IgD-negative memory B cell (primary cell): ENCODE measurements at regions not wholly inside any gene's neighbourhood (a gene's known extent, or its start where the extent isn't known, plus 50 kb on each side); places are given as distances from the start of the nearest gene placed in this dataset.

Experiments used
- H3K27ac Mint-ChIP-seq, 3 donors: one replicate each; pipeline ENCODE4 v1.8.0; 2020 to 2022; ENCODE audit warnings: mild to moderate bottlenecking in 3 of 3, mixed read lengths in 3 of 3, moderate library complexity in 1 of 3
- H3K27me3 Mint-ChIP-seq: one replicate; pipeline ENCODE4 v1.8.0; 2021; ENCODE audit warnings: mixed read lengths
- H3K36me3 Mint-ChIP-seq: one replicate; pipeline ENCODE4 v1.8.0; 2020; ENCODE audit warnings: mild to moderate bottlenecking, mixed read lengths
- H3K4me1 Mint-ChIP-seq, 3 donors: one replicate each; pipeline ENCODE4 v1.8.0; 2020 to 2022; ENCODE audit warnings: mixed read lengths in 3 of 3, mild to moderate bottlenecking in 1 of 3
- H3K4me3 Mint-ChIP-seq, 4 donors: one replicate each; pipeline ENCODE4 v1.8.0; 2020 to 2022; ENCODE audit warnings: mild to moderate bottlenecking in 4 of 4, mixed read lengths in 4 of 4, moderate library complexity in 3 of 4
- H3K9me3 Mint-ChIP-seq, 3 donors: one replicate each; pipeline ENCODE4 v1.8.0; 2020 to 2021; ENCODE audit warnings: mixed read lengths in 3 of 3, mild to moderate bottlenecking in 1 of 3

DNA sequence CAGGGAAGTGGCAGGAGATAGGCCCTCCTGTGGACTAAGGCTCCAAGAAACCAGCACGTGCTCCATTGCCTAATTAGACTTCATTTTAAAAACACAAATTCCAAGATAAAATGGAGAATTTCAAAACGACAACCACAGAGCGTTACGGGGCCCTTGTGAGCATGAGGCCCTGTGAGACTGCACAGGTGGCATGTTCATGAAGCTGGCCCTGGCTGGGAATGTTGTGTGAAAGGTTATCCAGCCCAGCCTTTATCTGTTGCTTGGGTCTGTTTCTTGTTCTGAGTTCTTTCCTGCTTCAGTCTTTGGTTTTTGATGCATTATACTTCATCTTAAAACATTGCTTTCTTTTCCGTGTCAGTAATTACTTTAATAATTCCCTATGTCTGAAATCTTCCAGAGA lies 99.0 kb downstream of the LACC1 start:
- Mint-ChIP-seq H3K27me3 (peaks cover 7% of the 10 kb centered on the region), H3K27ac (no peak overlapping the region), H3K4me3 (no peak overlapping the region)

DNA sequence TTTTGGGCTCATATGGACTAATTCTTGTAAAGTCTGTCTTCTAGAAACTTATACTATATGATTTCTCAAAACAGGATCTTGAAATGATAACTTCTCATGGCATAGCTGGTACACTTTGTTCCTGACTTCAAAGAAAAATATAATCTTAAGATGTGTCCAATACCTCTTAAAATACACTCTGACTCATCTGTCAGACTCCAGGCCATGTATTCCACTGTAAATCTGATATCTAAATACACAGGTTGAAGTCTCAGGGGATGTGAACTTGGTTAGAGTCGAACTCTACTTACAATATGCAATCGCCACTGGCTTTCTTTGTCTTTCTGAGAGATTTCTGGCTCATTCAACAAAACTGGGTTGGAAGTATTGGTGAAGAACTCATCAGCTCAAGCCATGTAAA lies 99.8 kb downstream of the LACC1 start:
- peaks cover 9% of the 10 kb centered on the region for H3K27me3 Mint-ChIP-seq
- no peak overlapping the region for H3K27ac Mint-ChIP-seq
- no peaks in the 10 kb centered on the region for H3K36me3 Mint-ChIP-seq
- H3K4me3 Mint-ChIP-seq: no peak overlapping the region
- peaks cover 3 to 6% (median 4%) of the 10 kb centered on the region in 3 donors for H3K9me3 Mint-ChIP-seq
- no peaks in the 10 kb centered on the region for H3K4me1 Mint-ChIP-seq

More for the DNA sequence above, 99.0 kb downstream of the LACC1 start:
- Mint-ChIP-seq H3K4me1 (no peaks in the 10 kb centered on the region), H3K36me3 (no peaks in the 10 kb centered on the region), H3K9me3 (peaks cover 3 to 6% (median 4%) of the 10 kb centered on the region in 3 donors)

DNA sequence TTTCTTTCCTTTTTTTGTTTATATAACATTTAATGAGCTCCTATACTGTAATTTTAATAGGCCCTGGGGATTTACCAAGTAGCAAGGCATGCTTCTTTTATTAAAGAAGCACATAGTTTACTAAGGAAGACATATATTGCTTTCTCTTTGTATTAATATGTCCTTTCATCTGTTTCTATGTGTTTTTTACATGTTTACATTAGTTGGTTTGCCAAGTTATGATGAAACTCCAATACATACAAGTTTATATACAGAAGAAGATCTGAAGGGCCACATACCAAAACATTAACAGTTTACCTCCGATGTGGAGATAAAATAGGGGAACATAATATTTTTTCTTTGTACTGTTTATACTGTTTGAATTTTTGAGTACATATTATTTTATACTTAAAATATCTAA lies 100.9 kb downstream of the LACC1 start:
- H3K9me3 Mint-ChIP-seq: peaks cover 3 to 6% (median 4%) of the 10 kb centered on the region in 3 donors
- no peak overlapping the region for H3K27ac Mint-ChIP-seq
- H3K36me3 Mint-ChIP-seq: no peaks in the 10 kb centered on the region
- H3K27me3 Mint-ChIP-seq: peaks cover 9% of the 10 kb centered on the region
- no peak overlapping the region for H3K4me3 Mint-ChIP-seq
- no peaks in the 10 kb centered on the region for H3K4me1 Mint-ChIP-seq

DNA sequence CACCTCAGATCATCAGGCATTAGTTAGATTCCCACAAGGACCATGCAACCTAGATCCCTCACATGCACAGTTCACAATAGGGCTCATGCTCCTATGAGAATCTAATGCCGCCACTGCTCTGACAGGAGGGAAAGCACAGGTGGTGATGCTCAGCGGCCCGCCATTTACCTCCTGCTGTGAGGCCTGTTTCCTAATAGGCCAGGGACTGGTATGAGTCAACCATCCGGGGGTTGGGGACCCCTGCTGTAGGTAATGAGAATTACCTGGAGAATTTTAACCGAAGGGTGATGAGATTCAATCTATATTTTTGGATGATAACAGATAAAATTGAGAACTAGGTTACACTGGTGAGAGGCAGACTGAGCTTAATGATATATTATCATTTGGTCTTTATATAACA lies 101.4 kb downstream of the LACC1 start:
- Mint-ChIP-seq H3K4me1 (no peaks in the 10 kb centered on the region), H3K27me3 (peaks cover 8% of the 10 kb centered on the region), H3K36me3 (no peaks in the 10 kb centered on the region), H3K9me3 (peaks cover 2 to 6% (median 3%) of the 10 kb centered on the region in 3 donors), H3K27ac (no peak overlapping the region), H3K4me3 (no peak overlapping the region)

DNA sequence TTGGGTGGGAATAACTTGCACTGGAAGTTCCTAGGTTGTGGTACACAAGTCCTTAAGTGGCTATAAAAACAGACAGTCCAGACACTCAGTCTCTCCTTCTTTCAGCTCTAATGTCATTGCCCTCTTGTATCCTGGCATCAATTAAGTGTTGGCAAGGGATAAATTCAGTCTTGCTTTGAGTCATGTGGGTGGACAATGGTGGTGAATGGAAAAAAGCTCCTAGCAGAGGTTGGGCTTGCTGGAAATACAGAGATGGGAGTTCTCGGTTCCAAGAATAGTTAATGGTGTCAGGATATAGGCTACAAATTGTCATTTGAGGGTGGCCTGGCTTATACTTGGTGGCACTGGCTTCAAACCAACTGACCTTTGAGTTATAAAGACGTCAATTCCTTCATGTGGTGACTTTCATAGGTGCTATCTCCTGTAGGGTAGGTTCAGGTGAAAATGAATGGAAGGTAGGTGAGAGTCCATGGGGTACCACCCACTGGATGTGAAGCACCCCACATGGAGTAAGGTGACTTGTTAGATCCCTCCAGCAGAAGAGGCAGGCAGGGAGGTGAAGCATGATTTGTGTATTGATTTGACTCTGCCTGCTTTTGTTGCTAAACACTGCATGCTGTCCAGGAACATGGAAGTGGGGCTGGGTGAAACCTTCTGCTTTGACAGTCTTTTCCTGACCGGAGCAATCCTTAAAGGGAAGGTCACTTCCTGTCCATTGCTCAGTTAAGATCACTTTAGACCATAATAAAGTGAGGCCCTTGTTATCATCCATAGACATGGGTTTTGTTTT lies 102.0 kb downstream of the LACC1 start:
- no peak overlapping the region for H3K27ac Mint-ChIP-seq
- H3K4me1 Mint-ChIP-seq: no peaks in the 10 kb centered on the region
- peaks cover 0 to 3% (median 0%) of the 10 kb centered on the region in 3 donors for H3K9me3 Mint-ChIP-seq
- H3K27me3 Mint-ChIP-seq: peaks cover 6% of the 10 kb centered on the region
- no peaks in the 10 kb centered on the region for H3K36me3 Mint-ChIP-seq
- H3K4me3 Mint-ChIP-seq: no peak overlapping the region

DNA sequence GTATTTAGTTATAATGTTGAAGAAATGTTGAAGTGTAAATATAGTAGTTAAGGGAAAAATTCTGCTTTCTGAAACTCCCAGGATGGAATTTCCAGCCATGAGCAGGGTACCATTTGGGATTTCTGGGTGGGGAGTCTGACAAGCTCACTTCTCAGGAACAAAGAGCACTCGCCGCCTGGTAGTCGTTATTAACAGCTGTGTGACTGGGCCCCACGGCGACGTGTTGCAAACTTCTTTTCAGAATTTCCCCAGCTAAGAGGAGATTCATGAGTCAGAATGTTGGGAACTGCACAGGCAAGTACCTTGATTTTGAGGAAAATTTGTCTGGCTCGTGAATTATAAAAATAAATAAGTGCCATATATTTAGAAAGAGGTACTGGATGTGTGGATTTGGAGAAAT lies 103.7 kb downstream of the LACC1 start:
- Mint-ChIP-seq H3K9me3 (peaks cover 0 to 3% (median 0%) of the 10 kb centered on the region in 3 donors), H3K4me1 (no peaks in the 10 kb centered on the region), H3K36me3 (no peaks in the 10 kb centered on the region), H3K27ac (no peak overlapping the region), H3K4me3 (no peak overlapping the region), H3K27me3 (peaks cover 2% of the 10 kb centered on the region)

DNA sequence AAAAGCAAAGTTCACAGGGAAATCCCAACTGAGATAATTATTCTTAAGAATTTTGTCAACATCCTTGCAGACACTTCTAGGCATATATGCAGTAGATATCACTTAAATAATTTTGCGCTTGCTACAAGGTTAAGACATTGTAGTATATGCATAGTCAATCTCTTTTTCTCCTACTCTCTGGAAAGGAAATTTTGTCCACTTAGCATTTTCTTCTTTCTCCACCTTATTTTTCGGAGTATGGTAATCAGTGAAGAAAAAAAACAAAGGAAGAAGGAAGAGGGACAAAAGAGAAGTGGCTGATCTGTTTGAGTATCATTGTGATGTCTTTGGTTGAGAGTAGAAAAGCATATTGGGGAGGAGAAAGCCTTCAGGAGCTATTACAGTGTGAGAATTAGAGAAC lies 104.6 kb downstream of the LACC1 start:
- no peaks in the 10 kb centered on the region for H3K4me1 Mint-ChIP-seq
- H3K9me3 Mint-ChIP-seq: peaks cover 0 to 3% (median 0%) of the 10 kb centered on the region in 3 donors
- H3K27ac Mint-ChIP-seq: no peak overlapping the region
- H3K27me3 Mint-ChIP-seq: peaks cover 2% of the 10 kb centered on the region
- H3K4me3 Mint-ChIP-seq: no peak overlapping the region
- H3K36me3 Mint-ChIP-seq: no peaks in the 10 kb centered on the region

DNA sequence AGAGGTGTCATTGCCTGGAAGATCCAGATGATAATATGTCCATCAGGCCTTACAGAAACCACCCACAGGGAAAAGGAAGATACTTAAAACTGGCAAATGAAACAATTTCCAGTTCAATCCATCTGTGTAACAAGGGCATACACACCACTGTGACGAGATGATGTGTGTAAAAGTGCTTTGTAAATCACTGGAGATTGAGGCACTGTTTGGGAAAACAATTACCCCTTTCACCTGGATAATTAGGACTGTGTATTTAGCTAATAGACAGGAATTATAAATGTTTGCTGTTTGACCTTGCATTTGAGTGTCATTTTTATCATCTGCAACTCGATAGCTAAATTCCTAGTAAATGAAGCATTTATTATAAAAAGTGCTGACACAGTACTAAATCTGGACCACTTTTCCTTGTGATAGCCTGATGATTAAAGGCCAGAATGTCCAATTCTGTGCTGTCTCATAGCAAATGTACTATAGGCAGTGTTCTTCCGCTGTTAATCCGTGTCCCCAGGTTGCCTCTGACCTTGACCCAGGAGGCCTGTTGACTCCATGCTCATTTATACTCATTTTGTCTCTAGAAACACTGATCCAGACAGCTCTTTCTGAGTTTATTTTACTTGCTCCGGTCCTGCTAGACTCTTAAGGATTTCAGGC lies 105.8 kb downstream of the LACC1 start:
- H3K4me3 Mint-ChIP-seq: no peak overlapping the region
- peaks cover 0 to 3% (median 0%) of the 10 kb centered on the region in 3 donors for H3K9me3 Mint-ChIP-seq
- peaks cover 6% of the 10 kb centered on the region for H3K27me3 Mint-ChIP-seq
- H3K36me3 Mint-ChIP-seq: no peaks in the 10 kb centered on the region
- H3K27ac Mint-ChIP-seq: no peak overlapping the region
- no peaks in the 10 kb centered on the region for H3K4me1 Mint-ChIP-seq

DNA sequence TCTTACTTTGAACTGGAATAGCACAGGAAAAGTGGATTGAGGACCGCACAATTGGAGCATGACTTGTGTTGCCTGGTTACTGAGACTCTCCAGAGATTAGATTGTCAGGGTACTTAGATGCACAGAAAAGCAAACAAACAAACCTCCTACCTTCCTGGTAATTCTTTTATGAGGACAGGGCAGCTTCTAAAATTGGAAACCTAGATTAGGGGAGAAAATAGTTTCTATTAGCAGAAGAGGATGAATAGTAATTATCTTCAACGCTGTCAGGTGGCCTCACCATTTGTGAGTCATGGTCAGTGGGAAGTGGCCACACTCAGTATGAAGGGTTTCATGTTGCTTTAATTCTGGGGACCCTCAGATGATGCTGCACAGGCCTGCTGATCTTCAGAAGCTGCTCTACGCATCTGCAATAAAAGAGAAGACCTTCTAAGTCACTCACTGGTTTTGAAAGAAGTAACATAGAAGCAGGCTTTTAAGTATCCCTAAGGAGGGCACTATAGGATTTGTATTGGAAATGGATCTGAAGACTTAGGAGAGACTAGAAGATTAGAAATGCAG lies 106.8 kb downstream of the LACC1 start:
- H3K4me1 Mint-ChIP-seq: no peaks in the 10 kb centered on the region
- no peak overlapping the region for H3K4me3 Mint-ChIP-seq
- no peaks in the 10 kb centered on the region for H3K36me3 Mint-ChIP-seq
- peaks cover 0 to 1% (median 0%) of the 10 kb centered on the region in 3 donors for H3K9me3 Mint-ChIP-seq
- no peak overlapping the region for H3K27ac Mint-ChIP-seq
- H3K27me3 Mint-ChIP-seq: peaks cover 6% of the 10 kb centered on the region

DNA sequence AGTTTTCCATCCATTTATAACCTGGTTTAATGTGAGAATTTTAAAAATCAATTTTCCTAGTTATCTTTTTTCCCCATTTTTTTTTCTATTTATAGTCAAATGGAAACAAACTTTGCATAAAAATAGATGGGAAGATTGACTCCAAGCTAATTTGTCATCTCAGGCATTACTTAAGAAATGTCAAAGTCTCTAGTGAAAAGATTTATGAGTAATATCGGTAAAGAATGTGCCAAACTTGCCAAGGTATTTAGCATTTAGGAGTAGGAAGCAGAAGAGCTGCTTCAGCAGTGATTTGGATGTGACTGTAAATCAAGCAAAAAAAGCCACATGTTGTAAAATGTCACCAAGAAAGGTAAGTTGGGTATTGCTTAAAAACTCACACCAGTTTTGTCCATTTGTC lies 108.6 kb downstream of the LACC1 start:
- no peak overlapping the region for H3K4me3 Mint-ChIP-seq
- H3K4me1 Mint-ChIP-seq: no peaks in the 10 kb centered on the region
- no peak overlapping the region for H3K27ac Mint-ChIP-seq
- H3K36me3 Mint-ChIP-seq: no peaks in the 10 kb centered on the region
- peaks cover 11% of the 10 kb centered on the region for H3K27me3 Mint-ChIP-seq
- no peaks in the 10 kb centered on the region for H3K9me3 Mint-ChIP-seq

DNA sequence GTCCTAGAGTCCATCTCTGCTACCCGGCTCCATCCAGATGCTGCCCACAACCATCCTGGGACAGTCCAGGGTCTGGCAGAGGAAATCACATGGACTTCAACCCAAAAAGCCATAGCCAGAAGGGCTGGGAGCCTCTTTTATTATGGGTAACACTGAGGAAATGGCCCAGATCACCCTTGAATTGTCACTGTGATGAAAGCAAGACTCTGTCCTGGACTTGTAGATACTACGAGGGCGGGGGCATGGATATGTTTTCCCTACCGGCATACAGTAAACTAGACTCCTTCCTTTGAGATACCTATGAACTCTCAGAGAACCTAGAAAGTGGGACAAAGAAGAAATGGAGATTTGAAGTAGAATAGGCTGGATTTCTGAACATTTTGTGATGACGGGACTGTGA lies 110.3 kb downstream of the LACC1 start:
- Mint-ChIP-seq H3K9me3 (peaks cover 0 to 9% (median 4%) of the 10 kb centered on the region in 3 donors), H3K4me3 (no peak overlapping the region), H3K27ac (no peak overlapping the region), H3K36me3 (no peaks in the 10 kb centered on the region), H3K27me3 (peaks cover 11% of the 10 kb centered on the region), H3K4me1 (no peaks in the 10 kb centered on the region)

DNA sequence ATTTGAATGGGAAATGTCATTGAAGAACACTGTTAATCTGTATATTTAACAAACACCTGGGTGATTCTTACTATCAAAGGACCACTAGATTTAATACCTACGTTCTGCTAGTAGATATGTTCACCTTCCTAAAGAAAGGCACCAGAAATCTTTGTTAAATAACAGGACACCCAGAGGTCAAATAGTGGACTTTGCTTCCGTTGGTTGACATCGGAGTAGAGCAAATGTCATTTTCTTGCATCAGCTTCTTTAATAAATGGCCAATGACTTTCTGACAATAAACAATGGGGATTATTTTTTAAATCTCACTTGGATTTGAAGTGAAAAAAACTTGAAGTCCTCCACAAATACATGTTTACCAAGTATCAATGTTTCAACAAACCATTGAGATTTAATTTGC lies 111.1 kb downstream of the LACC1 start:
- H3K4me1 Mint-ChIP-seq: no peaks in the 10 kb centered on the region
- H3K27ac Mint-ChIP-seq: no peak overlapping the region
- no peak overlapping the region for H3K4me3 Mint-ChIP-seq
- peaks cover 0 to 9% (median 5%) of the 10 kb centered on the region in 3 donors for H3K9me3 Mint-ChIP-seq
- no peaks in the 10 kb centered on the region for H3K36me3 Mint-ChIP-seq
- peaks cover 11% of the 10 kb centered on the region for H3K27me3 Mint-ChIP-seq

DNA sequence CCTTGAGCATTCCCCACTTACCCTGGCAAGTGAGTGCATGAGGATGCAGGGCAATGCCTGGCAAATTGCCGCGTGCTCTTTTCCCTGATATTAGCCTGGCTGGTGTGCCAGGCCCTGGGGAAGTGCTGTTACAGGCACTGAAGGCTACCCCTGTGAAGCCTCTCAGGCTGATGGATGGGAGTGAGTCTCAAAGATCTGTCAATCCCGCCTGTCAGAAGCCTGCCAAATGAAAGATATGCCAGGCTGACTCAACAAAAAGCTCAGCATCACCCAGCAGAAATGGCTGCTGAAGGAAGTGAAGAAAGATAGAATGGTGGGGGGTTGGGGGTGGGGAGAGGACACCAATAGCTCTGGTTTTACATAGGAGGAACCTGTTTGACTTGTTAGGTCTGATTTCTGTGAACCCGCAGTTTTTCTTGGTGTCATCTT lies 112.1 kb downstream of the LACC1 start:
- Mint-ChIP-seq H3K27ac (no peak overlapping the region), H3K4me1 (no peaks in the 10 kb centered on the region), H3K9me3 (peaks cover 0 to 9% (median 5%) of the 10 kb centered on the region in 3 donors), H3K36me3 (no peaks in the 10 kb centered on the region), H3K27me3 (peaks cover 11% of the 10 kb centered on the region), H3K4me3 (no peak overlapping the region)

DNA sequence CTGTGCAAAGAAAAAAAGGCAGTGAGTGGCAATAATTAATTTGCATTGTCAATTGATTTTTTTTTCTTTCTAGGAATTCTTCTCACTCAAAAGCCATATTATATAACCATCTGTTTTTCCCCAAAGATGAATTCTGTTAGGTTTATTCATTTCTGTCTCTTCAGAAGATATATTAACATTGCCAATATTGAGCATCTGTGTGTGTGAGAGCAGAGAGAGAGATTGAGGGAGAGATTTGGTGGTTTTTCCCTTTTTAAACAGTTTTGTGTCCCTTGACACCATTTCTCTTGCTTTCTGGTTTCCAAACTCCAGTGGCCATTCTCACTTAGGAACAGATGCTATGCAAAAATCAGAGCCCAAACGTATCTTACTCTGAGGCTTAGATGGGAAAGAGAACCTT lies 112.5 kb downstream of the LACC1 start:
- H3K36me3 Mint-ChIP-seq: no peaks in the 10 kb centered on the region
- H3K27me3 Mint-ChIP-seq: peaks cover 11% of the 10 kb centered on the region
- no peaks in the 10 kb centered on the region for H3K4me1 Mint-ChIP-seq
- H3K9me3 Mint-ChIP-seq: peaks cover 0 to 9% (median 5%) of the 10 kb centered on the region in 3 donors
- no peak overlapping the region for H3K27ac Mint-ChIP-seq
- no peak overlapping the region for H3K4me3 Mint-ChIP-seq

DNA sequence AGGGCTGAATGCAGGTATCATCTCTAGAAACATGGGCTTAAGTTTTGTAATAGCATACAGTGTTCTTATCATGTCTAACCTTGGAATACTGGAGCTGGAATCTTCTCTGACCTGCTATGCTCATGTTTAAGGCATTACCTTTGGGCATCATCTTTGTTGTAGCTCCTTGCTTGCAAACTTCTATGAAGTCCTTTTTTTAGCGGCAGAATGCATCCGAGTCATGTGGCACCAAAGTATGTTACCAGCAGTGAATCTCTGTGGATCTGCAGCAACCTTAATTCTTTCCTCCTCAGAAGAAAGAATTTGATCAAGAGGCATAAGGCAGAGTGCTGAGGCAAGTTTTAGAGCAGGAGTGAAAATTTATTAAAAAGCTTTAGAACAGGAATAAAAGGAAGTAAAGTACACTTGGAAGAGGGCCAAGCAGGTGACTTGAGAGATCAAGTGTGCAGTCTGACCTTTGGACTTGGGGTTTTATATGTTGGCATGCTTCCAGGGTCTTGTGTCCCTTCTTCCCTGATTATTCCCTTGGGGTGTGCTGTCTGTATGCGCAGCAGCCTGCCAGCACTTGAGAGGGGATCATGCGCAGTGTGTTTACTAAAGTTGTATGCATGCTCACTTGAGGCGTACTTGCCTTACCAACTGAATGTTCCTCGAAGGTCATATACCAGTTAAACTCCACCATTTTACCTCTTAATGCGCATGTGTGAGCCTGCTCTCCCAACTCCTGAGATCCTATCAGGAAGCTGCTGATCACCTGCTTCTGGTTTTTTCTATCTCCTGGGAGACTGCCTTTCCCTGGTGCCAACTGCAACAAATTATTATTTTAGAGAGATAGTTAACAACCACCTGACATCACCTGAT lies 115.5 kb downstream of the LACC1 start:
- Mint-ChIP-seq H3K9me3 (peaks cover 0 to 9% (median 5%) of the 10 kb centered on the region in 3 donors), H3K4me1 (no peaks in the 10 kb centered on the region), H3K36me3 (no peaks in the 10 kb centered on the region), H3K27ac (no peak overlapping the region), H3K27me3 (peaks cover 9% of the 10 kb centered on the region), H3K4me3 (no peak overlapping the region)
